Fibroblast of skin of left quadriceps (primary cell): ENCODE measurements at regions not wholly inside any gene's neighbourhood (a gene's known extent, or its start where the extent isn't known, plus 50 kb on each side); places are given as distances from the start of the nearest gene placed in this dataset.
A peak's percentile ranks its signal among the peaks of the same experiment; 100 is the strongest.

Experiments
- DNase-seq, 2 experiments: peaks; one replicate each; pipeline ENCODE4 v3.0.0-alpha.2; 2013; ENCODE audit warnings: low read depth in 2 of 2

GRCh38 chr2:120866071-120866470 lies 130.4 kb downstream of the GLI2 start:
- DNase-seq: no peak

GRCh38 chr2:120866483-120867140 lies 130.9 kb downstream of the GLI2 start:
- DNase-seq: no peak

- peak in 1 of 2 experiments; percentile 56 for DNase-seq
These were observed 131.9 kb downstream of the GLI2 start for GRCh38 chr2:120867290-120868241.

- no peak for DNase-seq
These were observed 132.7 kb downstream of the GLI2 start for GRCh38 chr2:120868366-120868765.

GRCh38 chr2:120869036-120869729 lies 133.5 kb downstream of the GLI2 start:
- DNase-seq: peak in 1 of 2 experiments; percentile 44

GRCh38 chr2:120869730-120870466 lies 134.2 kb downstream of the GLI2 start:
- no peak for DNase-seq

GRCh38 chr2:120870467-120870788 lies 134.8 kb downstream of the GLI2 start:
- DNase-seq: no peak

GRCh38 chr2:120871016-120871635 lies 135.5 kb downstream of the GLI2 start:
- DNase-seq: no peak

- DNase-seq: no peak
These were observed 136.4 kb downstream of the GLI2 start for GRCh38 chr2:120871881-120872620.

- DNase-seq: no peak
These were observed 138.6 kb downstream of the GLI2 start for GRCh38 chr2:120873958-120874887.

- DNase-seq: no peak
These were observed 139.2 kb downstream of the GLI2 start for GRCh38 chr2:120874888-120875275.

GRCh38 chr2:120875431-120875830 lies 139.8 kb downstream of the GLI2 start:
- peak; percentile 85 to 87 for DNase-seq

GRCh38 chr2:120876526-120877280 lies 141.0 kb downstream of the GLI2 start:
- no peak for DNase-seq

- DNase-seq: no peak
These were observed 141.7 kb downstream of the GLI2 start for GRCh38 chr2:120877409-120877808.

GRCh38 chr2:120878970-120879369 lies 143.3 kb downstream of the GLI2 start:
- DNase-seq: no peak

- DNase-seq: no peak
These were observed 144.0 kb downstream of the GLI2 start for GRCh38 chr2:120879431-120880295.

- no peak for DNase-seq
These were observed 144.7 kb downstream of the GLI2 start for GRCh38 chr2:120880381-120880780.
